ENCODE measurements at regions not wholly inside any gene's neighbourhood (a gene's known extent, or its start where the extent isn't known, plus 50 kb on each side); places are given as distances from the start of the nearest gene placed in this dataset.

DNA sequence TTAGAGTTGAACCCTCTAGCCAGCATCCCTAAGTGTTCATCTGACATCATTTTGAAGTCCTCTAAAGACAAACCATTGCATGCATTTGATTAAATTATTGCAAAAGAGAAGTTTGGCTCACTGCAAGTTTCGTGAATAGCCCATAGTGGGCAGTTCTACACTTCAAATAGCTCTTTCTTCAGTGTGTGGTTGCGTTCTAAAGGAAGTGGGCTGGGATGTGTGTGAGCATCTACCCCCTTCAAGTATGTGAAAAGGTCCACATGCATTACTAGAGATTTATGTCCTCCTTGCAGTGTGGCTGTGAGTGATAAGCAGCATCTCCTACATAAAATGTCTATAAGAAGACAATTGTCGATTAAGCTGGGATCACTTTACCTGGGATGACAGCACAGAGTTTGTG is 54.6 kb downstream of the SST start:
- TF ChIP-seq POLR2A (IDR thresholded peaks at IDR 0.05; ENCODE audit: low read depth, low read length) (no peak), POLR2AphosphoS5 (IDR thresholded peaks at IDR 0.05; ENCODE audit: low read depth, low read length) (no peak), TAF1 (IDR thresholded peaks at IDR 0.05; ENCODE audit: low read depth, low read length) (no peak), SPI1 (IDR thresholded peaks at IDR 0.05; ENCODE audit: low read depth, low read length) (no peak)

All from GM12891 (cell line).